ENCODE measurements at regions not wholly inside any gene's neighbourhood (a gene's known extent, or its start where the extent isn't known, plus 50 kb on each side); places are given as distances from the start of the nearest gene placed in this dataset.
A peak's percentile ranks its signal among the peaks of the same experiment; 100 is the strongest.
"Not testable (repeated sequence)": the region's sequence is repeated elsewhere in the genome, so short reads cannot be mapped to it uniquely, and the experiment has no call there.

DNA sequence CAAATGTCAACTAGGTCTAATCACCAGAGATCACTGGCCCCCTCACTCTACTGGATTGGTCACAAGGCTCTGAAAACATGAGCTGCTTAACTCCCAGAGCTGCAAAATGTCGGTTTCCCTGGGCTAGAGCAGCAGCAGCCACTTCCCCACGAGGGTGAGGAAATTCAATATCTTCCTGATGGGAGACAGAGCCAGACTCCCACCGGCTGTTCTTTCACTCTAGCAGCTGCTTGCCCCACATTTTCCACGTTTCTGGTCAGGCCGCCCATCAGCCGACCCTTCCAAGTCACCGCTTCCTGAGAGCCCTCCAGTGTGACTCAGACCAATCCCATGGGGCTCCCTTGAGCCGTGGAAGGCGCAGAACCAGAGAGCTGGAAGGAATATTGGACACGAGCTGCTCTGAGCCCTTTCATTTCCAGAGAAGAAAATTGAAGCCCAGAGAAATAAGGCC, 227.0 kb downstream of the ADAMTS15 start:
- peak; percentile 26 for DNase-seq (ENCODE audit: low read depth)

DNA sequence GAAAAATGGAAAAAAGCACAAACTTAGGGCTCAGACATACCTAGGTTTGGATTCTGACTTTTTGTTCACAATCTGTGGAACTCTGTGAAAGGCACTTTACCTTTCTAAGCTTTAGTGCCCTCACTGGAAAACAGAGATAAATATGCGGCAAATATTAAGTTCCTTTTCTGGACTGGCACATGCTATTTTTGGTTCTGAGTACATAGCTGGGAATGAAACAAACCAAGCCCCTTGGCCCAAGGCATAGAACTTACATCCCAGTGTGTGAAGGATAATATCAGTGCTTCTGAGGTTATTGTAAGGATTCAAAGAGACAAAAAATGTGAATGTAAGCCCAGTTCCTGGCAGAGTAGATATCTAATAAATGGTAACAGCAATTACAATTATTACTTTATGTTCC, 227.5 kb downstream of the ADAMTS15 start:
- no peak for DNase-seq (ENCODE audit: low read depth)

DNA sequence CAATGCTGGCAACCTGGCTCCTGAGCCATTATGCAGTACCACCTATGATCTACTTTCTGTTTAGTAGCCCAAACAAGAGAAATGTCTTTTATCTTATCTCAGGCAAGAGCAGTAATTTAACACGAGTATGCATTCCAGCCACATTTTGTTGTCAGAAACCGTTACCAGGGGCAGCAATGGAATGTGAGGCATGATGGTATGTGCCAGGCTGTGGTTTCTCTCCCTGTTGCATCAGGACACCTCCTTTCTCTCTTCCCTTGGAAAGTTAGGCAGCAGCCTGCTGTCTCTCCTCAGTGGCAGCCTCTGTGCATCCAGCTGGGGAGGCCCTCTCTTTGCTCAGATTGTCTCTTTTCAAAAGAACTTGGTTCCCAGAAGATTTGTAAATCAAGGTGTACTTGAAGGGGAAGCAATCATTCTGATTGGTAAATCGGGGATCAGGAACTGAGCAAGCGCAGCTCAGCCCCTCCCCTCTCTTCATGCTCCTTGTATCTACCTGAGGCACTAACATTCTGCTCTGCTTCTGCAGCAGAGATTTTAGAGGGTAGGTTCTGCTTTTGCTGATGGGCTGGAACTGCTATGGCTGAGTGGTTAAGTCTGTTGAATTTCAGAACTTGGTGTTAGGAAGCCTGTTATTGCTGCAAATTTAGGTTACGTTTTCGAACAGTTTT, 229.2 kb downstream of the ADAMTS15 start:
- peak; percentile 55 for DNase-seq (ENCODE audit: low read depth)

DNA sequence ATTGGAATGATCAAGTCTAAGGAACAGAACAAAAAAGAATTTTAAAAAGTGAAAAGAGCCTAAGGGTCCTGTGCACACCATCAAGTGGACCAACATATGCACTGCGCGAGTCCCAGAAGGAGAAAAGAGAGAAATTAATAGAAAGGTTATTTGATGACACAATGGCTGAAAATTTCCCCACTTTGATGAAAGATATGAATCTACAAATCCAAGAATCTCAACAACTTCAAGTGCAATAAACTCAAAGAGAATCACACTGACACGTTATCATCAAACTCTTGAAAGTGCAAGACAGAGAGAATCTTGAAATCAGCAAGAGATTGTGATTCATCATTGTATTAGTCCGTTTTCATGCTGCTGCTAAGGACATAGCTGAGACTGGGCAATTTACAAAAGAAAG, 230.8 kb downstream of the ADAMTS15 start:
- DNase-seq (ENCODE audit: low read depth), result no peak

DNA sequence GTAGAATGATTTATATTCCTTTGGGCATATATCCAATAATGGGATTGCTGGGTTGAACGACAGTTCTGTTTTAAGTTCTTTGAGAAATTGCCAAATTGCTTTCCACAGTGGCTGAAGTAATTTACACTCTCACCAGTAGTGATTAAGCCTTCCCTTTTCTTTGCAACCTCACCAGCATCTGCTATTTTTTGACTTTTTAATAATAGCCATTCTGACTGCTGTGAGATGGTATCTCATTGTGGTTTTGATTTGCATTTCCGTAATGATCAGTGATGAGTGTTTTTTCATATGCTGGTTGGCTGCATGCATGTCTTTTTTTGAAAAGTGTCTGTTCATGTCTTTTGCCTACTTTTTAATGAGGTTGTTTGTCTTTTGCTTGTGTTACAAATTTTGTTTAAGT, 233.8 kb downstream of the SNX19 start:
- not testable (repeated sequence) for DNase-seq (ENCODE audit: low read depth)

DNA sequence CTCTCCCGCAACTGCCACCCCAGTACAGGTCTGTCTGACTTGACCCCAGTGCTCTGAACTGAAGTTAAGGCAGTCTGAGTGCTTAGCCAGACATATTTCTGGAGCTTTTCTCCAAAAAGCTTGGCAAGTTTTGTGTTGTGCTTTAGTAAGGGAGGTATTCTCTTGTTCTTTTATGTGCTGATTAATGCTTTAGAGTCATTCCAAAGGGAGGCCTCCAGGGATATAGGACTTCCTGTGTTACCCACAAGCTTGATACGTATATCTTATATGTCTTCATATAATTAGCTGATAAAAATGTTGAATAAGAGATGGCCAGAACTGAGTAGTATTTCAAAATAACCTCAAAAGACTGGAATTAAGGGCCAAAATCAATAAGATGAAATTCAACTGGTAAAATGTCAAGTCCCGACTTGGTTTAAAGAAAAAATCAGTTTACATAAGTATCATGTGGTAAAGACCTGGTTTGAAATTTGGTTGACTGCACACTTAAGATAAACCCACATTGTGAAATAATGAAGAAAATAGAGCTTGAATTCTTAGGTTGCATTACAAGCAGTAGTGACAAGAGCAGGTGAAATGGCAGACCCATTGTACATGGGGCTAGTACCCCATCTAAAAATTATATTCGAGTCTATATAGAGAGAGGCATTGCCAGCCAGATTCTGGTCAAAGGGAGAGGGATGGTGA, 226.9 kb downstream of the SNX19 start:
- no peak for DNase-seq (ENCODE audit: low read depth)

DNA sequence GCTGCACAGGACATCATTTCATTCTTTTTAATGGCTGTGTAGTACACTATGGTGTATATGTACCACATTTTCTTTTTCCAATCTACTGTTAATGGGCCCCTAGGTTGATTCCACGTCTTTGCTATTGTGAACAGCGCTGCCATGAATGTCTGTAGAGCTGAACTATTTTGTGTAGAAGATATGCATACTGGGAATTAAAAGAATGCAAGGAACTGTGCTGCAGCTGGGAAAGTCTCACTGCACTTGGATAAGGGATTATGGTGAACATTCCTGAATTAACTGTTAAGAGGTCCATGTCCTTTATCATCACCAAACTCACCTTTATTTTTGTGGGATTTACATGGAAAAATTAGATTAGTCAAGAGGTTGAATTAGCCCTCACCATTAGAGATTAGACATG, 224.7 kb downstream of the SNX19 start:
- no peak for DNase-seq (ENCODE audit: low read depth)

DNA sequence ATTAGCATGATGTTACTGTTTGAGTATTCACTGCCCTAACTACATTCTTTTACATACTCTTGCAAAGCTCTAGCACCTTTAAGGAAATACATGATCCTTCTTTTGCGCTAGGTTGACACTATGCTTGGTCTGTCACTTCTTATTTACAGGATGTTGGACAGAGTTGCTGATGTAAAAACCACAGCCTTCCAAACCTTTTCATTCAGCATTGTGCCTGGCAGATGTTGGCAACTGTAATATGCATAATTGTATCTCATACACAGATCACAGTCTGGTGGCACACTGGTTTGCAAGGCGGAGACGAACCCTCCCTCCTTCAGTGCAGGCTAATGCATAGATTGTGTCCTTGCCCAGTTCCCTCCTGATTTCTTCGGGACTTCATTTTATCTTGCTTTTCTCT, 224.1 kb downstream of the SNX19 start:
- DNase-seq (ENCODE audit: low read depth), result no peak

DNA sequence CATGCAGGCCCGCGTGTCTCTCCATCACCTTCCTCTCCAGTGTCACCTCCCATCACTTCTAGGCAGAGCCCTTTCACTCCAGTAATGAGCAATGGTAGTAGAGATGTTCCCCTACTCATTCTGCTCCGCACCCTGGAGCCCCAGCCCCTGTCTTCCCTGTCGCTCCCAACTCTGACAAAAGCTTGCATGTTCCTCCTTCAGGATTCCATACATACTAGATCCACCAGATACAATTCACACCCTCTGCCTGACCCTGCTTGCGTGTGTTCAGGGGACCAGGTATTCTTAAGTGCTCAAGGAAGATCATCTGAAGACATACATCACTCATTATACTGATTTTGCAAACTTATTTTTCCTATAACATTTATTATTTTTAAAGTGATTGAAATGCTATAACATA, 222.7 kb downstream of the SNX19 start:
- no peak for DNase-seq (ENCODE audit: low read depth)

DNA sequence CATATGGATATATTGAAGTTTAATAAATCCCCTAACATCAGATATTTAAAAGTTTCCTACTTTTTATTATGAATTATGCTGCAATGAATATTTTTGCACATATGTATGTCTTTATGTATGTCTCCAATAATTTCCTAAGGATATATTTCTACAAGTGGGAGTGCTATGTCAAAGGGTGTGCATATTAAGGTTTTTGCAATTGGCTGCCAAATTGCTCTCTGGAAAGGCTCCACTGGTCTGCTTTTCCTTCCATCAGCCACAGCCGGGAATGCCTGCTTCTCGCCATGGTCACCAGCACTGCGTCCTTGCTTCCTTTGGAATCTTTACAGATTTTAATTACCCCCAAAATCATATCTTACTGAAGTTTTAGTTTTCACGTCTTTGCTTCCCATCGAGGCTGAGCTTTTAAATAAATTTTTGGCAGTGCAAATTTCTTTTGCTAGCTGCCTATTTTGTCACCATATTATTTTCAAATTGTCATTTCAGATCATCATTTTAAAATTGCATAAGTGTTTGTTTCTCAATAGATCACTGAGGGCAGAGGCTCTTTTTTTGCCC, 221.7 kb downstream of the SNX19 start:
- DNase-seq (ENCODE audit: low read depth), result no peak

DNA sequence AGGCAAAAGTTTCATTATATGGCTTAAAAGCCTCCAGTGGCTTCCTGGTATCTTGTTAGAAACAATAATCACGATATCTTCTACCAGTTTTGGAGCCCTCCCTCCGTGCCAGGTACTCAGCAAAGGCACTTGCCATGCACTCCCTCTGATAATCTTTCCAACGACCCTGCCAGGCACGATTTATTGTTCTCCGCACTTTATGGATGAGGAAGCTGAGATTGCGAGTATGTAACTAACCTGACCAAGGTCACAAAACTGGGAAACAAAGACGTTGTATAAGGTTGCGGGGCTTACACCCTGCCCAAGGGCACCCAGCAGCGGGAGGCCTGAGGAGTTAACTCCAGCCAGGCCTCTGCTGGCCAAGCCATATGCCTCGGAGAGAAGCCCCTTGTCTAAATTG, 218.1 kb downstream of the SNX19 start:
- no peak for DNase-seq (ENCODE audit: low read depth)

DNA sequence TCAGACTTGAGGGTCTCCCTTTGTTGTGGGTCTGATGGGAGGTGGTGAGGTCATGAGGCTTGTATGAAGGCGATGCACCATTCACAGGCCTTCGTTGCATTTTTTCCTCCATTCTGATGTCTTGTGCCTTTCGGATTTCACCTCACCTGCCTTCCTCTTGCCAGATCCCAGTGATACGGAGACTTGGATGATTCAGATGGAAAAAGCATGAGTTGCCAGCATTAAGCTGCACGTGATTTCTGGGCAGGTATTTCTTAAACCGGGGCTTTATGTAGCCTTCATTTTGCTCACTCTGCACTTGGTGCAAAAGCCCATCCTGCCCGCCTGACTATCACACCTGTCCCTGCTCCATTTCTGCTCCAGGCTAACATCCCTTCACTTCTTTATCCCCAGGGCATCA, 216.7 kb downstream of the SNX19 start:
- no peak for DNase-seq (ENCODE audit: low read depth)

DNA sequence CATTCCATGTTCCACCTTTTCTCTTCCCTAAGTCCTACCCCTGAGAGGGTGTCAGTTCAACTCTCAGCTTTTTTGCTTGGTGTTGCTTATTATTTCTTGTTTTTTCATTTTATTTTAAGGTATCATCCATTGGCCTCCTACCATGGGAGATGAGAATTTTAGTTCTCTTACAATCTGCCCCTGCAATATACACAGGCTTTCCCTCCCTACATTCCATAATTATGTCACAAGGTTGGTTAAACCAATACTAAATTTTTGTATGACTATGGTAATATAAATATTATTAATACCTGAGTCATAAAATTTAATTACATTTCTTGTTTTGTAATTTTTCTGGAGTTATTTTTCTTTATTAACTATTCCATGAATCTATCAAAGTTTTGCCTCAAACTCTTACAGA, 216.2 kb downstream of the SNX19 start:
- no peak for DNase-seq (ENCODE audit: low read depth)

DNA sequence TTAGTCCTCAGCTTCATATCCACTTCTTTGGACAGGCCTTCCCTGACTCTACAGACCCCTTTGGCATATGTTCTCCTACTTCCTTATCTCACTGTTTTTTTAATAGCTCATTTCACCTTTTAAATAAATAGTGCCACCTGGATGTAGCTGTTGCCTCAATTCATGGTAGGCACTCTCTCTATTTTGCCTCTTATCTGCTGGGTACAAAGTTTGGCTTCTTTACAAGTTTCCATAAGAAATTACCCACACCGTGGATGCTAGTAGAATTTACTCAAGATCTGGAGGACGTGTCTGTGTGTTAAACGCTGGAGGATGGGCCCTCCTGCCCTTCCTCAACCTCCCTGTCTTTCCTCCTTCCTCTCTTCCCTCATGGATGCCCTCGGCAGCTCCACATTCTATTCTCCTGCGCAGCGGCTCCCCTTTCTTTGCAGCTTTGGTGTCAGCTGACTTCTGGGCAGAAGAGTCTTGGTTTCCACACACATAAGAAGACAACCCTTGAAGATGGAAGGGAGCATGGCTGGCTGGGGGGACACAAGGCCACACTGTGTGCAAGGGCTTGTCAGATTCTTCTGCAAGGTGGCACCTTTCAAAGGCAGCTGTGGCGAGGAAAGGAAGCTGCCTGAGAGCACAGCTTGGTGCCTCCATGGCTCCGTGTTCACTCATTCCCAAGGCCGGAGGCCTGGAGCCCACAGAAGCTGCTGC, 212.6 kb downstream of the SNX19 start:
- no peak for DNase-seq (ENCODE audit: low read depth)

DNA sequence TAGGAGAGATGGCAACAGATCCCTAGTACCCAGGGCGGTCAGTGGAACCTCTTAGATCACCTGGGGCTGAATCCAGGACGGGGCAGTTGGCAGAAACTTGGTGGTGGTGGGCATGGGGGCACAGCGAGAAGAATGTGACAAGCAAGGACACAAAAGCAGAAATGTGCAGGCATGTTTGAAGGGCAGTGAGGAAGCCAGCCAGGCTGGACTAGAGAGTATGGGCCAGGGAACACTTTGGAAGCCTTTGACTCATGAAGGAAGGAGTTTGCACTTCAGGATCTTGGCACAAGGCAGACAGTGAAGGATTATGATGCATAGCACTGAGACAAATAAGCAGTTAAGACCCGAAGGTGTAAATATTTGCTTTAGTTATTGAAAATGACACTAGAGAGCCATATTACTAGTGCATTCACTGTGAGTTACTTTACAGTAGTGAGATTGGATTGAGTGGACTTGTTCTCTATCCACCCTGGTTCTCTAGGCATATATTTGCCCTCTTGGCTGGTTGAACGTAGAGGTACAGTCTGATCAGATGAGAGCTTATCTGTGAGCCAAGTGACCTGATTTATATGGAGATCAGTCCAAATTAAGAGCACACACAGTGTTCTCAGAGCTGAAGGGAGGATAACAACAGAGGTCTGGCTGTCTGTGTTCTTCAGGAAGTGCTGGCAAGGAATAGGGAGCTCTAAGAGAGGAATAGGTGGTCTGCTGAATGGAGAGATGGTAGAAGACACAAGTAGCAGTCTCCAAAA, 210.4 kb downstream of the SNX19 start:
- DNase-seq (ENCODE audit: low read depth), result no peak

DNA sequence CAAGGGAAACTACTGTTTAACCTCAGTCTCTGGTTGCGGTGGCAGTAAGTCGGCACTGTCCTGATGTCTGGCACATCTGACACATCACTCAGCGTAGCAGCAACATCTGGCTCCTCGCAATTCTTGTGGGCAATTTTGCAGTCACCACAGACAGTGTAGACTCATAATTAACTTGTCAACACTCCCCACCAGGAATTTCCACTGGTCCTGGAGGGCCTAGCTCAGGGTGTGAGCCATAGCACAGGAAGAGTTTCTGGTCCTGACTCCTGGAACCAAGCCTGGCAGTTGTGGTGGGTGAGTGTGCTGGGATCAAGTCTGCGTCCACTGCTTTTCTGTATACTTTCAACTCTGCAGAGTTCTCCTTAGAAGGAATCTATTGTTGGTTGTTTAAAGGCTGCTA, 209.7 kb downstream of the SNX19 start:
- DNase-seq (ENCODE audit: low read depth), result no peak

DNA sequence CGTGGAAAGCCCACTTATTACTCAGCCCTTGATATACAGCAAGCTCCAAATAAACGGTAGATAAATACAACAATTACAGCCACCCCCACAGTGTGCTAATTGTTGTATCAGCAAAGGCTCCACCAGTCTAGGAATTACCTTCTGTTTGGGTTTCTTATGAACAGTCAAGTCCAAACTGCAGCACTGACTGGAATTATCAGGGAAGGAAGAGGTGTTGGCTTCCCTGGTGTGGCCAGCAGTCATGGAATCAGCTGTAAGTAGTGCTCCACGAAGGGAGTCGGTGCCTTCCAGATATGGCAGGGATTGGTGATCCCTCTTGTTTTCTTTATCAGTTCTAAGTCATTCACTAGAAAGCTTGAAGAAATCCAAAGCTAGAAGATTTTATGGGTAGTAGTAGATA, 209.1 kb downstream of the SNX19 start:
- no peak for DNase-seq (ENCODE audit: low read depth)

DNA sequence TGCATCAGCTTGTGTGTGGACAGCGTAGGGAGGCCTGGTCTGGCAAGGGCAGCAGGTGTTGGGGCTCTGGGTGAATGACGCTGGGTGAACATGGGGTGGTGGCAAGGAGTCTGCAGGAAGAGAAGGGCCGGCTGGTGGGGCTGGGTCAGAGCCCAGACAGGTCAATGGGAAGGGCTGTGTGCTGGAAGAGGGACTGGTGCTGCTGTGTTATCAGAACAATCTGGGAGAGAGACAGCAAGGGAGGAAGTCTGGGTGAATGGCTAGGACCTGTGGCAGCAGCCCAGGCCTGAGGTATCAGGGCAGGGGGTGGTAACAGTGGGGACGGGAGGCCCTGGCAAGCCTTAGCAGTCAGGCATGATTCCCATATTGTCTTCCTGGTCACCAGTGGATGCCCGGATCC, 206.7 kb downstream of the SNX19 start:
- DNase-seq (ENCODE audit: low read depth), result no peak

DNA sequence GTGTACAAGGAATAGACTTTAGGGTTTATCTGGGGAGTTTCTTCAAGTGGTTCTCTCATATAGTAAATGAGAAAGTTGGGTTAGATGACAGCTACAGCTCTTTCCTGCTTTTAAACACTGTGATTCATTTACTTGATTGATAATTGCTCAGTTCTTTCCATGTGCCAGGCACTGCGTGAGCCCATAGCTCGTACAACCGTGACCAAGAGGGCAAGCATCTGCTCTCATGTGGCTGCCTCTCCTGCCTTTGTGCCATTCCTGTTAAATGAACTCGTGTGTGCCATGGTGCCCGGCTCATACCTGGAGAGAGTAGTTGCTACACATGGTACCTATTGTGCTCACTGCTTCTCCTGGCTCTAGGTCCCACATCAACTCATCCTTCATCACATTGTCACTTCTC, 206.3 kb downstream of the SNX19 start:
- DNase-seq (ENCODE audit: low read depth), result no peak

DNA sequence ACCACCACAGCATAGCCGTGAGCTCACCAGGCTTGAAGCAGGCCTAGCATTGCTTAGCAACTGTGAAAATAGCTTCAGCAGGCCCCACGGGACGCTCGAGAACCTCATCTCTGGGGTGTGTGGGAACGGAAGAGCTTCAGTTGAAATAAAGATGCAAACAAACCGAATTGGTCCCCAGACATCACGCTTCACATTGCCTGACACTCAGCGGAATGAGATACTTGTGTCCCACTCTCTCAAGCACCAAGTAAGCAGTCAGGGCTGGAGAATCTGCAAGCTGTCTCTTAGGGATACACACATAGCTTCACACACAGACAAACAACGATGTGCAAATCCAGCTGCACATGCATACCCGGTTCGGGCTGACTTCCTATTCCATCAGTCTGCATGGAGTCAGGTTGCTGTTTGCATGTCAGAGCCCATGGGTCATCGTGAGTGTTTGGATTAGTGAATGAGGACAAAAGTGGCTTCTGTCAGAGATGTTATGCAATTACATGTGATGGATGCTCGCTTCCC, 205.7 kb downstream of the SNX19 start:
- no peak for DNase-seq (ENCODE audit: low read depth)

DNA sequence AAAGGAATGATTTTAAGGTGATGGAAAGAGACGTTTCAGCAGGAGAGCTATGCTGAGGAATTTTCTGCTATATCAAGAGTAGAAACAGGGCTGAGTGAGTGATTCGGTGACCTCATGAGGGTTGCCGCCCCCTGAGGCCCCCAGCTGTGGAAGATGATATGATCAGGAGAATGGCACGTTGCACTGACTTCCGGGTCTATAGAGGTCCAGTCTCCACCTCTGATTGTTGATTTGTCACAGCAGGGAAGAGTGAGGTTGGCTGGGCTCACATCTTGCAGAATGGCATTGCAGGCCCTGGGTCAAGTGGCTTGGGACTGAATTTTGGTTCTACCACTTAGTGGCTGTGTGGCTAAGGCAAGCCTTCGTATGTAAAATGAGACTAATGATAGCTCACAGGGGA, 205.1 kb downstream of the SNX19 start:
- no peak for DNase-seq (ENCODE audit: low read depth)

DNA sequence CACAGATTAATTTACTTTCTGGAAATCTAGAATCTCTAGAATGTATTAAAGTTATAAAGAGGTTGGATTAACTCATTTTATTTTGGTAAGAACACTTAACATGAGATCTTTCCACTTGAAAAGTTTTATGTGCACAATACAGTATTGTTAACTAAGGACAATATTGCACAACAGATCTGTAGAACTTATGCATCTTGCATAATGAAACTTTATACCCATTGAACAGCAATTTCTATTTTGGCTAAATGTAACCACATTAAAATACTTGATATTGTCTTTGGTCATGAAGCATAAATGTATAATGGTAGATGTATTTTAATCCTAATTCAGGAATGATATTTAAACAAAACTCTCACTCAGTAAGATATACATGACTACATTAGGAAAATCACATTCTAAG, 203.8 kb downstream of the SNX19 start:
- DNase-seq (ENCODE audit: low read depth), result no peak

Measured in HS-27A (cell line).